Neutrophil (primary cell): ENCODE measurements at regions not wholly inside any gene's neighbourhood (a gene's known extent, or its start where the extent isn't known, plus 50 kb on each side); places are given as distances from the start of the nearest gene placed in this dataset.

Source experiments
- H3K27ac ChIP-seq: fragments of 200-600 bp; sonication (generic); 2 replicates; pipeline ENCODE4 v1.5.1; 2016; ENCODE audit warnings: mild to moderate bottlenecking, moderate library complexity
- H3K27me3 ChIP-seq: fragments of 200-600 bp; sonication (generic); 2 replicates; pipeline ENCODE4 v1.6.0; 2016; ENCODE audit warnings: mild to moderate bottlenecking
- H3K36me3 ChIP-seq: fragments of 200-600 bp; sonication (generic); 2 replicates; pipeline ENCODE4 v1.5.1; 2017
- H3K4me1 ChIP-seq, 2 experiments: fragments of 200-600 bp in 1 of 2; sonication (generic) in 1 of 2; 1 replicate in 1 of 2; 2 replicates in 1 of 2; pipeline versions ENCODE4 v1.5.1 to v1.6.1; 2013 to 2016; ENCODE audit warnings: low read depth in 1 of 2, low read length in 1 of 2, mild to moderate bottlenecking in 1 of 2, moderate library complexity in 1 of 2; ENCODE audit not compliant: control insufficient read depth in 1 of 2, insufficient read depth in 1 of 2
- H3K4me3 ChIP-seq, 2 experiments: fragments of 200-600 bp in 1 of 2; sonication (generic) in 1 of 2; 1 replicate in 1 of 2; 2 replicates in 1 of 2; pipeline ENCODE4 v1.5.1; 2013 to 2016; ENCODE audit warnings: low read depth in 1 of 2, low read length in 1 of 2, mild to moderate bottlenecking in 1 of 2, moderate library complexity in 1 of 2
- H3K9me3 ChIP-seq: fragments of 200-600 bp; sonication (generic); 2 replicates; pipeline ENCODE4 v1.5.1; 2016
- TF ChIP-seq, protein P1 (sequence below): fragments of 200-600 bp; sonication (generic); IDR thresholded peaks from 2 replicates; pipeline ENCODE4 v1.5.1; 2016; ENCODE audit warnings: antibody characterized with exemption

DNA sequence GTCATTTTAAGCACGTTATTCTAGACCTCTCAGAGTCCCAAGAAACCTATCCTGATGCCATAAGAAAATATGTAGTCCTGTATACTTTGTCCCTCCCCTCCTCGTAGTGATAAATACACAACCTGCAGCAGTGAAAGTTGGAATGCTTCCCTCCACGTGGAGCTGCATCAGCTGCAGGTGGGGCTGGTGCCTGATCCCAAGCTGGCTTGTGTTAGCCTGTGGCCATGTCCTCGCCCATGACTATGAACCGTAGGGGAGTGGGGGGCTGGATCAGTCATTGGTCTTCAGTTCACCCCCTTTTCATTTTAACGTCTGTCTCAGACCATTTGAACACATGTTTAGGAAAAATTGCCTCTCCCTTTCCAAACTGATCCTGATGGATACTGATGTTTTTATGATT is 171.4 kb upstream of the HABP2 start:
- Histone ChIP-seq H3K4me1 (peaks cover 10 to 24% of the 10 kb centered on the region in 2 experiments), H3K27me3 (peaks cover 10% of the 10 kb centered on the region), H3K9me3 (no peaks in the 10 kb centered on the region), H3K36me3 (no peaks in the 10 kb centered on the region), H3K27ac (no peak overlapping the region), H3K4me3 (no peak overlapping the region)
- TF ChIP-seq, protein P1, sequence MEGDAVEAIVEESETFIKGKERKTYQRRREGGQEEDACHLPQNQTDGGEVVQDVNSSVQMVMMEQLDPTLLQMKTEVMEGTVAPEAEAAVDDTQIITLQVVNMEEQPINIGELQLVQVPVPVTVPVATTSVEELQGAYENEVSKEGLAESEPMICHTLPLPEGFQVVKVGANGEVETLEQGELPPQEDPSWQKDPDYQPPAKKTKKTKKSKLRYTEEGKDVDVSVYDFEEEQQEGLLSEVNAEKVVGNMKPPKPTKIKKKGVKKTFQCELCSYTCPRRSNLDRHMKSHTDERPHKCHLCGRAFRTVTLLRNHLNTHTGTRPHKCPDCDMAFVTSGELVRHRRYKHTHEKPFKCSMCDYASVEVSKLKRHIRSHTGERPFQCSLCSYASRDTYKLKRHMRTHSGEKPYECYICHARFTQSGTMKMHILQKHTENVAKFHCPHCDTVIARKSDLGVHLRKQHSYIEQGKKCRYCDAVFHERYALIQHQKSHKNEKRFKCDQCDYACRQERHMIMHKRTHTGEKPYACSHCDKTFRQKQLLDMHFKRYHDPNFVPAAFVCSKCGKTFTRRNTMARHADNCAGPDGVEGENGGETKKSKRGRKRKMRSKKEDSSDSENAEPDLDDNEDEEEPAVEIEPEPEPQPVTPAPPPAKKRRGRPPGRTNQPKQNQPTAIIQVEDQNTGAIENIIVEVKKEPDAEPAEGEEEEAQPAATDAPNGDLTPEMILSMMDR: no peak

DNA sequence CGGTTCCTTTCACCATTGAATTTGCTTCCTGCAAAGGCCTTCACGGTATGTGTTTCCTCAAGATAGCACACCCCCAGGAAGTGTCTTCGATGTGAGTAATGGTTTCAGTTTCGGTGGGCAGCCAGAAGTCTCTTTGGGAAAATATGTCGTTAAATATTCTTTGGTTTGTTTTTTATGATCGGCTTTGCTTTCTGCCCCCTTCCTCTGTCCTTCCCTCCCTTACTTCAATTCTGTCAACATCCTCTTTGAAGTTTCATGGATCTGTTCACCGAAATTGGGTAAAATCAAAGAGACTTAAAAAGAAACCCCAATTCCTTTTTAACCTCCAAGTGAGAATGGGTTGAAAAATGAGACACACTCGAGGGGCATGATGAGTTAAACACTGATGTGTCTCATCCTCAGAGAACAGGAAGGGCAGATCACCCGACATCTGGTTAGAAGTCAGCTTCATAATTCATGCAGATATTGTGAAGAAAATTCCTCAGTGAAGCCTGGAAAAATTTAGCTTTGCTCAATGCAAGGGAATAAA is 170.8 kb upstream of the HABP2 start:
- TF ChIP-seq, protein P1: no peak
- no peaks in the 10 kb centered on the region for H3K9me3 ChIP-seq
- no peak overlapping the region for H3K27ac ChIP-seq
- peak overlapping the region in 1 of 2 experiments; percentile 6 for H3K4me3 ChIP-seq
- H3K36me3 ChIP-seq: no peaks in the 10 kb centered on the region
- H3K27me3 ChIP-seq: peaks cover 10% of the 10 kb centered on the region
- H3K4me1 ChIP-seq: peaks cover 10 to 24% of the 10 kb centered on the region in 2 experiments

DNA sequence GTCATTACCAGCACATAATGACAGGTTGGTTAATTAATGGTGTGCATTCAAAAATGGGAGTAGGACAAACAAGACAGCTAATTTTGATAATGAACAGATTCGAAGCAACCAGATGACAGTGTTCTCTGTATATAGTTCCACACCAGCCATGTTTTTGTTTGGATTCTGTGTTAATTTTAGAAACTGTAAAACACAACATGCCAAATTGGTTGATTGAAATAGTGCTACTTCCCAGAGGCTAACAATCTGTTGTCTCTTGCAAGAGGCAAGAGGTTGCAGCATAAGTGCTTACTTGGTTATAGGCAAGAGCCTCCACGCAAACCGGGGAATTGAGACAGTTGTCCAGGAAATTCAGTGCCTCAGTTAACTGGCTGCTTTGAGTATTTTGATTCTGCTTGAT is 170.2 kb upstream of the HABP2 start:
- H3K4me3 ChIP-seq: no peak overlapping the region
- TF ChIP-seq, protein P1: no peak
- H3K36me3 ChIP-seq: no peaks in the 10 kb centered on the region

DNA sequence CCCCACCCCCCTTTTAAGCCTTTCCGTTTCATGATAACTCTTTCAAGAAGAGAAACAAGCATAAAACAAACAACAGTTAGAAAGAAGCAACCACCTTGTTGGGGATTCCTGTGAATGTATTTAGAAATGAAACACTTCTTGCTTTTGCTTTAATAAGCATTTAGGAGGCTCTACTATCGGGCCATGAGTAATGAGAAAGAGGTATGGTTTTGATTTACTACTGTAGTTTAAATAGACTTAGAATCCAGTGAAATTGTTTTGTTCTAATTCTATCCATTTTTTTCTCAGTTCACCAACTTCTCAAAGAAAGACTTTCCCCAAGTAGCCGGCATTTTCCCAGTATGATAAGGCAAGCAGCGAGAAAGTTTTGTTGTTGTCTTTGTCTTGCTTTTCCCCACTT is 168.7 kb upstream of the HABP2 start:
- H3K4me1 ChIP-seq: peaks cover 10 to 24% of the 10 kb centered on the region in 2 experiments
- peaks cover 10% of the 10 kb centered on the region for H3K27me3 ChIP-seq
- H3K4me3 ChIP-seq: no peak overlapping the region
- no peak overlapping the region for H3K27ac ChIP-seq
- TF ChIP-seq, protein P1: no peak
- H3K9me3 ChIP-seq: no peaks in the 10 kb centered on the region
- H3K36me3 ChIP-seq: no peaks in the 10 kb centered on the region

More for the DNA sequence above, 170.2 kb upstream of the HABP2 start:
- Histone ChIP-seq H3K9me3 (no peaks in the 10 kb centered on the region), H3K27ac (no peak overlapping the region), H3K4me1 (peaks cover 10 to 24% of the 10 kb centered on the region in 2 experiments), H3K27me3 (peaks cover 10% of the 10 kb centered on the region)

DNA sequence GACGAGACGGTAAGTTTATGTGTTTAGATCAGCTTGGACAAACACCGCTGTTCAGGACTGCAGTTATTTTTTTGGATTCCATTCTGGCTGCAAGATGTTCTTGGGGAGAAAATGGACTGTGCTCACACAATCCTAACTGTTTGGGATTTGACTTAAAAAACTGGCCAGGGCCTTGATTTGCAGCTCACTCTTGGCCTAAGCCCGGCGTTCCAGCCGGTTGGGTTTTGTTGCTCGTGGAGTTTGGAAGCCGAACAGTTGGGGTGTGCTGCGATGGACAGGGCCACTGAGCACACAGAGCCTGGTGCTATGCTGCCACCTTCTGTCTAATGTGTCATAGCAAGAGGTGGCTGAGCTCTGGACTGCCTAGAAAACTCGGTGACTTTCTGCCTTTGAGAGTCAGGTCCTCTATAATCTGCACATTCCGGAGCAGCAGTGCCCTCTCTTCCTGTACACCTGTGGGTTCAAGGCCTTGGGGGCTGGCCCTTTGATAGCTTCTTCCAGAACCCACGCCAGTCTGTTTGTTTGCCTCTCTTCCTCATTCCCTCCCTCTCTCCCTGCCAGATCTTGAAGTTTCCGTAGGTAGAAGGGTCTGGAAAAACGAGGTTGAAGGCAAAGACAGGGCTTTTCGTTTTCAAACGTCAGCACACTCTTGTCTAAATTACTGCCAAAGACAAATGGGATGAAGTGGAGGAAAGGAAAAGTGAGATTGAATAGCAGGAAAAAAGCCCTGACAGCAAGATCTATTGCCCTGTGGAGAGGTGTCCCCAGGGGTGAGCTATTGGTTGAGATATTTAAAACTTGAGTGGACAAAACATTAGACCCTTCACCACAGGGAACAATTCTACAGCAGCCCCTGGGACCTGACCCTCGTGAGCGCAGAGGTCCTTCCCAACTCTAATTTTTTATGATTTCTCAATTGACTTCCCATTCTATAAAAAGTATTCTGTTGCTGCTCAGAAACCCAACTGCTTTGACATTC is 167.5 kb upstream of the HABP2 start:
- TF ChIP-seq, protein P1: no peak
- H3K4me3 ChIP-seq: no peak overlapping the region
- H3K27me3 ChIP-seq: peaks cover 10% of the 10 kb centered on the region

More for the DNA sequence above, 167.5 kb upstream of the HABP2 start:
- Histone ChIP-seq H3K36me3 (no peaks in the 10 kb centered on the region), H3K4me1 (peaks cover 10 to 24% of the 10 kb centered on the region in 2 experiments), H3K9me3 (no peaks in the 10 kb centered on the region), H3K27ac (no peak overlapping the region)
